Fibroblast of peridontal ligament (primary cell): ENCODE measurements at regions not wholly inside any gene's neighbourhood (a gene's known extent, or its start where the extent isn't known, plus 50 kb on each side); places are given as distances from the start of the nearest gene placed in this dataset.

ENCODE experiments used
- DNase-seq: peaks from one replicate; pipeline ENCODE4 v3.0.0-alpha.2; 2010; ENCODE audit errors: extremely low read depth

GRCh38 chr2:129277585-129277981 lies 701.9 kb upstream of the RAB6C start:
- no peak for DNase-seq

GRCh38 chr2:129281791-129282530 lies 697.5 kb upstream of the RAB6C start:
- DNase-seq: no peak

GRCh38 chr2:129285012-129285411 lies 694.5 kb upstream of the RAB6C start:
- DNase-seq: no peak

- no peak for DNase-seq
These were observed 686.1 kb upstream of the RAB6C start for GRCh38 chr2:129293326-129293725.

GRCh38 chr2:129296396-129296795 lies 683.1 kb upstream of the RAB6C start:
- DNase-seq: no peak

GRCh38 chr2:129296806-129297205 lies 682.7 kb upstream of the RAB6C start:
- DNase-seq: no peak

- DNase-seq: no peak
These were observed 682.0 kb upstream of the RAB6C start for GRCh38 chr2:129297430-129297829.

- no peak for DNase-seq
These were observed 680.1 kb upstream of the RAB6C start for GRCh38 chr2:129299338-129299737.

GRCh38 chr2:129299756-129300155 lies 679.7 kb upstream of the RAB6C start:
- DNase-seq: no peak

GRCh38 chr2:129300456-129300855 lies 679.0 kb upstream of the RAB6C start:
- DNase-seq: no peak

GRCh38 chr2:129301431-129301913 lies 678.0 kb upstream of the RAB6C start:
- no peak for DNase-seq

GRCh38 chr2:129302106-129302505 lies 677.4 kb upstream of the RAB6C start:
- DNase-seq: no peak

GRCh38 chr2:129302561-129303183 lies 676.8 kb upstream of the RAB6C start:
- DNase-seq: no peak

- no peak for DNase-seq
These were observed 665.3 kb upstream of the RAB6C start for GRCh38 chr2:129314120-129314519.

GRCh38 chr2:129318581-129319421 lies 660.7 kb upstream of the RAB6C start:
- no peak for DNase-seq

- no peak for DNase-seq
These were observed 660.1 kb upstream of the RAB6C start for GRCh38 chr2:129319422-129319717.

- no peak for DNase-seq
These were observed 659.2 kb upstream of the RAB6C start for GRCh38 chr2:129320288-129320687.

- DNase-seq: no peak
These were observed 655.1 kb upstream of the RAB6C start for GRCh38 chr2:129324349-129324748.

GRCh38 chr2:129325151-129325550 lies 654.3 kb upstream of the RAB6C start:
- DNase-seq: no peak

GRCh38 chr2:129329574-129329973 lies 649.9 kb upstream of the RAB6C start:
- no peak for DNase-seq

- no peak for DNase-seq
These were observed 649.0 kb upstream of the RAB6C start for GRCh38 chr2:129330504-129330903.

- DNase-seq: no peak
These were observed 647.8 kb upstream of the RAB6C start for GRCh38 chr2:129331638-129332037.

- no peak for DNase-seq
These were observed 645.3 kb upstream of the RAB6C start for GRCh38 chr2:129334128-129334527.
